Stimulated activated CD8-positive, alpha-beta memory T cell treated with anti-CD3 and anti-CD28 coated beads, Interleukin-4, amount 100 ng/mL, for 1 hour (primary cell): ENCODE measurements at regions not wholly inside any gene's neighbourhood (a gene's known extent, or its start where the extent isn't known, plus 50 kb on each side); places are given as distances from the start of the nearest gene placed in this dataset.

ENCODE experiments used
- DNase-seq, 2 donors: peaks; one replicate each; pipeline ENCODE4 v3.0.0-alpha.2; 2020; ENCODE audit warnings: low read depth in 2 of 2, low spot score in 1 of 2

- DNase-seq: no peak
Measured at GRCh38 chr20:50297498-50298376, 107.1 kb downstream of the CEBPB start.

GRCh38 chr20:50298554-50299324 is 108.1 kb downstream of the CEBPB start:
- no peak for DNase-seq

- DNase-seq: no peak
Measured at GRCh38 chr20:50299325-50299629, 108.6 kb downstream of the CEBPB start.

GRCh38 chr20:50301165-50301564 is 110.5 kb downstream of the CEBPB start:
- no peak for DNase-seq

GRCh38 chr20:50301712-50302111 is 111.1 kb downstream of the CEBPB start:
- no peak for DNase-seq

- no peak for DNase-seq
Measured at GRCh38 chr20:50302341-50303057, 111.9 kb downstream of the CEBPB start.

- DNase-seq: no peak
Measured at GRCh38 chr20:50303573-50304500, 113.2 kb downstream of the CEBPB start.

- no peak for DNase-seq
Measured at GRCh38 chr20:50304501-50304856, 113.8 kb downstream of the CEBPB start.

GRCh38 chr20:50304923-50305635 is 114.4 kb downstream of the CEBPB start:
- no peak for DNase-seq

GRCh38 chr20:50305636-50306477 is 115.2 kb downstream of the CEBPB start:
- DNase-seq: no peak

GRCh38 chr20:50306478-50307423 is 116.1 kb downstream of the CEBPB start:
- no peak for DNase-seq

GRCh38 chr20:50308166-50308512 is 117.5 kb downstream of the CEBPB start:
- no peak for DNase-seq

- no peak for DNase-seq
Measured at GRCh38 chr20:50308513-50309279, 118.1 kb downstream of the CEBPB start.

GRCh38 chr20:50309280-50309763 is 118.7 kb downstream of the CEBPB start:
- DNase-seq: no peak

- DNase-seq: no peak
Measured at GRCh38 chr20:50309764-50310672, 119.4 kb downstream of the CEBPB start.

- no peak for DNase-seq
Measured at GRCh38 chr20:50310673-50311051, 120.0 kb downstream of the CEBPB start.
